MV-4-11 (cell line): ENCODE measurements at regions not wholly inside any gene's neighbourhood (a gene's known extent, or its start where the extent isn't known, plus 50 kb on each side); places are given as distances from the start of the nearest gene placed in this dataset.

Source experiments
- DNase-seq: peaks from one replicate; lab custom pipeline; 2025; lab: John Stamatoyannopoulos, UW

DNA sequence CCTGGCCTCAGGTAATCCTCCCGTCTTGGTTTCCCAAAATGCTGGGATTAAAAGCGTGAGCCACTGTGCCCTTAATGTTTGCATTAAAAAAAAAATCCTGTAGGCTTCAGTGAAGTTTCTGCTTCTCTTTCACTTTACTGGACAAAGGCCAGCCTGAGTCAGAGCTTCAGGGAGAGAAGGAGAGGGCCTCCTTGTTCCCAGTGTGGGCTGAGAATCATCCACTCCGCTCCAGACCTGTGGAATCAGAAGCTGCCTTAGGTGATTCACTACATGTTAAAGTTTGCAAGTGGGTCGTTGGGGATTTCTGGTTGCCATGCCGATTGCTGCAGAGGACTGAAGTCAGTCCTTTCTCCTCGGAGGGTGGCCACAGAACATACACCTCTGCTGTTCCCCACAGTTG is 113.3 kb upstream of the EEF1E1 start:
- DNase-seq = no peak

DNA sequence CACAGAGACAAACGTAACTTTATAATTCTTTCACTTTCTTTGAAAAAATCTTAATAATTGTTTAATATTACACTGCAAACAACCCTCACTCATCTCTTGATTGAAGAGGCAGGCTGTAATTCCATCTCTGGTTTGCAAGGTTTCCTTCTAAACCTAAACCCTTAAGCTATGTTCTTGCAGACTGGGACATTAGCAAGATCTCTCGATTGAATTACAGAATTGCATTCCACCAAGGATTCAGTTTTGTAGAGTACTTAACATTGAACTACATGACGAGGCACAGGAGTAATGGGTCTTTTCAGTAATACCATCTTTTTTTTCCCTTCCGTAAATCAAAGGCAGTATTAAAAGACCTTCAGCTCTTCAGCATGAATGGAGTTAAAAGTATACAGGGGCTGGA is 111.6 kb upstream of the EEF1E1 start:
- no peak for DNase-seq

DNA sequence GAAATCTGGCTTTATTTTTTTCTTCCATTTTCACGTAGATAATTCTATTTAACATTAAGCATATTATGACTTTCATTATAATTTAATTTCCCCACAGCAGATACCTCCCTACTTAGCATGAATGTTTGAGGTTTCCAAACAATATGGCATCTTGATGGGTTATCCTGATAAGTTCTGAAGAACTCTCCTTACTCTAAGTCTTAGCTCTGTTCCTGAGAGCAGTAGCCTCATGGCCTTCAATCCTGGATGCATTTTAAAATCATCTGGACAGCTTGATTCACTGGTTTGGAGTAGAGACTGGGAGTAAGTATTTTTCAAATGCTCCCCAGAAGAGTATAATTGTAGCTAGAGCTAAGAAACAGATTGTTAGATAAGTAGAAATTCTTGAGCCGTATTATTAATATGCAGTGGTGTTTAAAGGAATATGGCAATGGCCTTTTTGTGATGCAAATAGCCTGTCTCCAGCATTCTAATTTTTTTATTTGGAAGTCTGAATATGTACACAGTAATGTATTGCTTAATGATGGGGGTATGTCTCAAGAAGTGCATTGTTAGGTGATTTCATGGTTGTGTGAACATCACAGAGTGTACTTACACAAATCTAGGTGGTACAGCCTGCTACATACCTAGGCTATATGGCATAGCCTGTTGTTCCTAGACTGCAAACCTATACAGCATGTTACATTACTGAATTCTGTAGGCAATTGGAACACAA is 110.5 kb upstream of the EEF1E1 start:
- no peak for DNase-seq

DNA sequence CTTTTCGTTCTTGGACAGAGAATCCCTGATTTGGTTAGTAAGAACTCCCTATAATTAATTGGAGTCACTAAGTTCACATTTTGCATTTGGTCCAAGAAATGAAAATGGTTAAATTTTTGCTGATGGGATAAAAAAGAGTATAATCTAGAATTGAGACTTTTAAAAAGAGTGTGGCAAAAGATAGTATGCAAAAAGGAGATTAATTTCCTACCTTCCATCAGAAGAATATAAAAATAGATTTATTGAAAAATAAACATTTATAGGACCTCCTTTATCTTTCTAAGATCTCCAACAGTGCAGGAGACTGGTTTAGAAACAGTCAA is 105.5 kb upstream of the EEF1E1 start:
- no peak for DNase-seq

DNA sequence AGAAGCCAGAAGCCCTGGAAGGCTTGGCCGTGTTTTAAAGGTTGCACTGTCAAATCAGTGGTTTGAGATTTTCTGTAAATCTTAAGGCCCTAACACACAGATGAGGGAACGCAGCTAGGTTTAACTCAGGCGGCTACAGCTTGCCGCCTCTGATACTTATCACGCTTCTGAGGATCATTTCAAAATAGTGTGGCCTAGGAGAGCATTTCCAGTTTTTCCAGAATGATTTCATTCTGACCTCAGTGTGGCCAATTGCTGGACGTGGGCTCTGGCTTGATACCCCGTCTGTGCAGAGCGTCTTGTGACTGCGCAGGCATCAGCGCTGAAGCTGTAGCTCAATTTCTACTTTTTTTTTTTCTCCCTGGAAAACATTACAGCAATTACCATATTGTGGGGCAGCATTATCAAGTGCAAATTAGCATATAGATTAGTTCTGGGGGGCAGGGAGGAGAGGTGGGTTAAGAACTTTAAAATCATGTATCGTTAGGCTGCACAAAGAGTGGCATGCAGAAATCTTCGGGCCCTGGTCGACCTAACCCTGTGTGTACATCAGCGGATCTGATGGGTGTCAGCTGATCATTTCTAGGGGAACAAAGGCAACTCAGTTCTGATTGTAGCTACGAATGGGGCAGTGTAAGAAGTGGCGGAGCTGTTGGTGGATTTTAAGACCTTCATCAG is 105.0 kb upstream of the EEF1E1 start:
- DNase-seq = no peak

DNA sequence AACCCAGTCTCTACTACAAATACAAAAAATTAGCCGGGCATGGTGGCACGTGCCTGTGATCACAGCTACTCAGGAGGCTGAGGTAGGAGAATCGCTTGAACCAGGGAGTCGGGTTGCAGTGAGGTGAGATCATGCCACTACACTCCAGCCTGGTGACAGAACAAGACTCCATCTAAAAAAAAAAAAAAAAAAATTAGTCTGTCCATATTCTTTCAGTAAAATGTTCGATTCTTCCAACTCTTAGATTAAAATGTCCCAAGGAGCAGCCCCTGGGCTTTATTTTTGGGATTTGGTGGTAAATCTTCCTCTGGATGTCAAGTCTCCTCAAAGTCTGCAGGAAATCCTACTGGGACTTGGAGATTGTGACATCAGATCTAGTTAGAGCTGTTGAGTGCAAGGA is 101.0 kb upstream of the EEF1E1 start:
- no peak for DNase-seq

DNA sequence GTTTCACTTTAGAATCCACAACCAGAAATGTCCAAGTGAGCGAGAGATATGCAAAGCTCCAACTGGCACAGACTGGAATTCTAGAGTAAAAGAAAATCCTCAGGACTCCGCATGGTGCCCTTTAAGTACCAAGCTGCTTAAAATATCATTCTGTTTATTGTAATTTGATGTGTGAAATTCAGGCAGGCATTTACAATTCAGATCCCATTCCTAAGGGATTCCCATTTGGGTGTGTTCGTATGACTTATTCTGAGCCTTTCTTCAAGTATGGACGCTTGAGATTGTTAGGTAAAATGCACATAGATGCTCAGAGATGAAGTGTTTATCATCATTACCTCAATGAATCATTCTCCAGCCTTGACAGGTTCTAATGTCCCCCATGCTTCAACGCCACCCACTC is 99.3 kb upstream of the EEF1E1 start:
- no peak for DNase-seq

DNA sequence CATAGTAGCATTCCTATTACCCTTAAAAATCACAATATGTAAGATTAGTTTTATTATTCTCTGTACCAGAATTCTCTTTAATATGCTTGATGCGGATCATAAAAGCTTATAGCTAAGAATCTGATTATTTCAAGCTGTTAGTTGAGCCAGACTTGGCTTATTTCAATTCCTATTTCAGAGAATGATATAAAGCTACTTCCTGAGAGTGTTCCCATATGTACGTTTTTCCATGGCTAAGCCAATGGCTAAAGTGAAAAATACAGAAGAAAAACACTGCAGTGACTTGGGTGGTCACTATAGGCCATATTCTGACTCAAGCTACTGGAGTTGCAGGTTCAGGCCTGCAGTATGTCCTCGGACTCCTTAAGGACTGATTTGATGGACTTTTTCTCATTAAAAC is 97.9 kb upstream of the EEF1E1 start:
- no peak for DNase-seq

DNA sequence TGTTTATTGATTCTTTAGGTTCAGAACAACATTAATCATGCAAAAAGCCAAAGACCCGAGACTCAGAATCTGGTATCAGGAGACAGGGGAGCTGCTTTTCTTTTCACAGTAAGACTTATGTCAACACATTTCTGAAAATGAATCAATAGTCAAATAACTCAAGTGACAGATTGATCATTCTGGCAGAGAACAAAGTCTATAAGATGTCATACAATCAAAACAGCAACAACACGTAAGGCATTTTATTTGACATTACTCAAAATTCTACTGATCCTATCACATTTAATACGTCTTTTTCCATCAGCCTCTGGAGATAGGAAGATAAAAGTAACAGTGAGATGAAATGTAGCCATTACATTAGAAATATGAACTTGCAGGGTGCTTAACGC is 93.4 kb upstream of the EEF1E1 start:
- DNase-seq = no peak

DNA sequence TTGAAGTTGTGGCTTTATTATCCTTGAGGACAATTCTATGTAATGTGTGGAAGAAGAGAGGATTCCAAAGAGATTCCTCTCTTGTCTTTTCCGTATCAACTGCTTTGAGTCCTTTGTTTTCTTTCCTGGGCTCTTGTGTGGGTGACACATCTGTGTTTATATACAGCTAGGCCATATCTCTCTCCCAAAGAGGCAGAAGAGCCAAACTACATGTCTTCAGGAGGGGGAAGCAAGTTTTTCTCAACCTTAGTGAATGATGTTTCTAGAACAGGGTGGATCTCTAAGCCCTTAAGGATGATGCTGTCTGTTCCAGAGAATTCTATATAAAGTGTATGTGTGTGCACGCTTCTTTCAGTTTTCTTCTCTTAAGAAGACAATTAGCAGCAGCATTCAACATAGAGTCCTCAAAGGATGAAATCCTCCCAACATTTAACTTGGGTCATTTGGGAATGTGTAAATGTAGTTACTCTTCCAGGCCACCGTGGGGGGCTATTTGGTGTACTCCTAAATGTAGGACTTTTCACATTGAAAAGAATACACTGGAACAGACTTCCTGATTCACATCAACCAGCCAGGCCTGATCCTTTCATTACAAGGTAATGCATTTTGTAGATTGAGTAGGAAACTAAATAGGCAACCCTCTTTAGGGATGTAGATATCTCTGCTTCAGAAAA is 92.8 kb upstream of the EEF1E1 start:
- no peak for DNase-seq

DNA sequence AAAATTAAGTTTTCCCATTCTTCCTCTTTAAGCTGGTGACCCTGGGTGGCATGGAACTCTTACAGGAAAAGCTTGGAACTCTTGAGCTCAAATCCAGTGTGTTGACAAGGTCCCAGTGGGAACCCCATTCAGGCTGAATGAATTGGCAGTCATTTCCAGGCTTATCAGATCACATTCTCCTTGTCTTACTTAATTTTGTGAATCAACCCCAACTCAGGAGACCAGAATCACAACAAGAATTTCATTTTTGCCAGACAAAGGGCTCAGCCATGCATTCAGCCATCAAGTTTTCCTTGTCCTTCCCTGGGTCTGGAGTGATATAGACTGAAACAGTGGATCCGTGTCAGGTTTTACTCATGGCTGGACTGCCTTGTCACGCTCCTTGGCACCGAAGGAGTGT is 92.1 kb upstream of the EEF1E1 start:
- DNase-seq = no peak

DNA sequence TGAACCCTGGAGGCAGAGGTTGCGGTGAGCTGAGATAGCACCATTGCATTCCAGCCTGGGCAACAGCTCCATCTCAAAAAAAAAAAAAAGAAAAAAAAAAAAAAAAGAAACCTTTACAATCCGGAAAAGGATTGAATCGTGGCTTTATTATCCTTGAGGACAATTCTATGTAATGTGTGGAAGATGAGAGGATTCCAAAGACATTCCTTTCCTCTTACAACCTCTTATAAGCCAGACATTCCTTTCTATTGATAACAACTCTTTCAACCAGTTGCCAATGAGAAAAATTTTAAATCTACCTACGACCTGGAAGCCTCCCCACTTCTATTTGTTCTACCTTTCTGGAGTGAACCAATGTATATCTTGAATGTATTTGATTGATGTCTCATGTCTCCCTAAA is 91.2 kb upstream of the EEF1E1 start:
- no peak for DNase-seq

DNA sequence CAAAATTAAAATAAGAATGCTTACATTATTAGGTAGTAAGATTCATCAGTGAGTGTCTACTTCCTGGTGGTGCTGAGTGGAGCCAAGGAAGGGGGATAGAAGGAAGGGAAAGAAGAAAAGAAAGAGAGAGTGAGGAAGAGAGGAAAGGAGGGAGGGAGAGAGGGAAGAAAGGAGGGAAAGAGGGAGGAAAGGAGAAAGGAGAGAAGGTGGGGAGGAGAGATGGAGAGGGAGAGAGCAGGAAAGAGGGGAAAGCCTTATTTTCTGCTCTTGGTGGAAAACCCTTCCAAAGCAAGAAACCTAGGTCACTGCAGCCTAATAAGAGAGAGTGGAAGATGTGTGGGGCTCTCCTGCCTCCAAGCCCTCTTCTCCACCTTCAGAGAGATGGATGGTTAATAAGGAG is 90.2 kb upstream of the EEF1E1 start:
- no peak for DNase-seq

DNA sequence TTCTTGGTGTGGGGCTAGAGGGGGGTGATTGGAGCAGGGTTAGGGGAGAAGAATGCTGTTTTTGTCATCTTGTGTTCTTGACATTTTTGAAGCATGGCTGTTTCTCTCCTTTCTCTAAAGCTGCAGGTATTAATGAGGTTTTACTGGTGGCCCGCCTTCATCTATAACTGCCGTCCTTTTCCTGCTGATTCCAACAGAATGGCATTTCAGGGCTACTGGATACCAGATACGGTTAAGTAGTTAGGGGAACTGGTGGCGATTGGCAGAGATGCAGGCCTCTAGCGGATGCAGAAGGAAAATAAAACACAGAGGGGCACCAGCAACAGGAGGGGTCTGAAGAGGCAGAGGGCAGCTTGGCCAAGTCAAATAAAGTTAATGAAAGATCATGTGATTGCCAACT is 89.7 kb upstream of the EEF1E1 start:
- DNase-seq = no peak

DNA sequence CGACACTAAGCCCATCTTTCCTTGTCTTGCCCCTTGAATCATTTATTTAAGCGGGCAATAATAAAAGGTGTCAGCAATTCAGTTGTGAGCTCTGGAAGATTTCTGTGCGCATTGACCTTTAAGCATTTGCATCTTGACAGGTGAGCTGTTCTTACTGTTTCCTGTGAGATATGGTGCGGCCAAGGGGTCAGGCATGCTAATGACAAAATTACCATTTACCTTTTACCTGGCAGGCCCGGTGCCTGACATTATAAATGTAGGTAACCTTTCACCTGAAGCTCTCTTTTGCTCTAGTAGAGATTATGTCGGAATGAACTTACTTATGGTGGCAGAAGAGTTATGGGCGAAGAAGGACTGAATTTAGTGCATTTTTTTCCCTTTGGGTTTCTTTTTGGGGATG is 89.3 kb upstream of the EEF1E1 start:
- DNase-seq = no peak

DNA sequence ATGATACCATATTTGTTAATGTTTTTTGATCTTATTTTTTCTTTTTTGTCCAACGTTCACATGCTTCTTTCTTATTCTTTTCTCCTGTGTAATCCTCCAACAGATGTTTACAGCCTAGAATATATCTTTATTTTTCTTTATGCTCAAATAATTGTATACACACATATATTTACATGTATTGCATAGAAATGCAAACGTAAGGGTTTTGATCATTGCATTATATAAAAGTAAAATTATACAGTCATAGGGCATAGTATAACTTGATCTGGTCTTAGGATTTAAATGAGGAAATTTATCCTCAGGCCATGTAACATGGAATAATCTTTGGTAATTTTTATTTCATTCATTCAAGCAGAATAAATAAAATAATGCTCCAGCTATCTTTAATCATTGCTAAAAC is 84.9 kb upstream of the EEF1E1 start:
- DNase-seq = no peak

DNA sequence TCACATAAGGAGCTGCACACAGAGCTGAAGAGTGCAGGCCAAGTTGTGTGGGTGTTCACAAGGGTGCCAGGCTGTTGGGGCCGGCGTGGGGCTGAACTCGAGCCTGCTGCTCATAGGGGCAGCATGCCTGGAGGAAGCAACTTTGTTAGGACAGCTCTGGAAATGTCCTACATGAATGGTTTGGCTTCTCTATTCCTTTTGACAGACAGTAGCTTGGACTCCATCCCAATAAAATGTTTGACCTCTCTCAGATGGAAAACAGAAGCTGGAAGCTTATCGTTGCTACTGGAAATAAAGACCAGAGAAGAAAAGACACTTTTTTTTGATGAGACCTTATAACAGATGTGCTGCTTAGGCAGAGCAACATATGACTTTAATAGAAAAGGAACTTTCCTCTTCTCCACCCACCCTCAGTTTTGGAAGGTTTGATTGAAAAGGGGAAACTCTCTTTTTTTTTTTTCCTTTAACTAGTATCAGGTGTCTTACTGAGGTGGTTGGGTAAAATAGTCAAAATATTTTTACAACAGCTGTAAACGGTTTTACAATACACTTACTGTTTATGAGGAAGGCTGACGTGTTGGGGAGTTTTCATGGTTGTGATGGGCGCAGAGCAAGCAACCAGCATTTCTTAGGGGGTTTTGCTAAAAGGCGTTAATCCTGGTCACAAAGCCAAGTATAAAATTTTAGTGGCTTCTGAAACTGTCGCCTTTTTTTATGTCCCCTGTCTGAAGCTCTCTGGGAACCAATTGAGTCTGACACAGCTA is 80.7 kb upstream of the EEF1E1 start:
- DNase-seq = no peak

DNA sequence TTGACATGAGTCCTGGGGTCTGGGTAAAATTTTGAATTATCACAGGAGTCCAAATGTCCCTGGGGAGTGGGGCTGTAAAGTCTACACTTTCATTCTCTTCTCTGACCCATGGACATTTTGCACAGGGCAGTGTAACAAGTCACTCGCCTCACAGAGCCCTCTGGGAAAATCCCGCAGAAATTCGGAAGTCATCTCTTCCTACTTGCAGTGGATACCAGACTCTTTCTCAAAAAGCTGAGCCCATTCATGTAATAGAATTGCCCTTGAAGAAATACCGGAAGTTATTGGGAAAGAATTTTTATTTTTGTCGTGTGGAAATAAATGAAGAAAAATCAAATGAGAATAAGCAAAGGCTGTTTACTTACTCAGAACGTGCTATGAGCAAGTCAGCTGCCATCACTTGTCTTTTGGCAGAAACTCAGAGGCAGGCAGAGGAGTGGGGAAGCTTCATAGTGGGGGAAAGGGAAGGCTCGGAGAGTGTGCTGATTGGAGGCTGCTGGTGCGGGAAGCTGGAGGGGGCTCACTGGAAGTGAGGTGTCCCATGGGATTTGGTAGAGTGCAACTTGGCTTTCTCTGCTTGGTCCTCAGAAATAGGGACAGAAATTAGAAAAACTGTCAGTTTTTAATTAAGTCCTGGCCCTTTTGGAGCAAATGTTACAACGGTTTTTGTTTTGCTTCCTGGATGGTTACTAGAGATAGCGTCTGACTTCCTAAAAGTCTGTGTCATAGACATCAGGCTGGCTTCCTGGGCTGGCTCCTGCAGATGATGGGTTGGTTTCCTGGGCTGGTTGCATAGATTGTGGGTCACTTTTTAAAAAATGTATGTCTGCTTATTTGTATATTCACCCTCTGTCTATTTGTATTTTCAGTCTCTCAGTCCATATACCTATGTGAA is 79.8 kb upstream of the EEF1E1 start:
- no peak for DNase-seq

DNA sequence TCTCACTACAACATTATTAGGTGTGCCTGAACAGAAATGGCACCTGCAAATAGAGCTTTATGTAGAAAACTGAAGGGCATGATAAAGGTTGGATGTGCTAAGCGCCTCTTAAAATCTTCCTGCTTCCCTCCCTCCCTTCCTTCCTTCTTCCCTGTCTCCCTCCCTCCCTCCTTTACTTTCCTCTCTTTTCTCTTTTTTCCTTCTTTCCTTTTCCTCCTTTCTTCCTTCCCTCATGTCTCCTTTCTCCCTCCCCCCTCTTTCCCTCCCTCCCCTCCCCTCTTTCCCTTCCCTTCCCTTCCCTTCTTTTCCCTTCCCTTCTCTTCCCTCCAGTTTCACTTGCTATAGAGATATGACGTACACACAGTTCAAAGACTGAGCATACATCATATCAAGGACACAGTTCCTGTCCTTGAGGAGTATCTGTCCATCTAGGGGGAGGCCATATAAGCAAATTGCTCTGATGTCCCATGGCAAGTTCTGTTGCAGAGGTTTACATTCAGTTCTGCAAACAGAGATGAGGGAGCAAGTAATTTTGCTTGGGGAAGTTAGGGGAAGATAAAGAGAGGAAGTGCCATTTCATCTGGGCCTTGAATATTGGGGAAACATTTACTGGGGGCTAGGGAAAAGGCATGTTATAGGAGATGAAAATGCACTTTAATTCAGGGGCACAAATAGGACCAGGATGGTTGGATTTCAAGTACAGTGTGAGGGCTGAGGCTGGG is 79.0 kb upstream of the EEF1E1 start:
- peak; percentile 28 for DNase-seq

DNA sequence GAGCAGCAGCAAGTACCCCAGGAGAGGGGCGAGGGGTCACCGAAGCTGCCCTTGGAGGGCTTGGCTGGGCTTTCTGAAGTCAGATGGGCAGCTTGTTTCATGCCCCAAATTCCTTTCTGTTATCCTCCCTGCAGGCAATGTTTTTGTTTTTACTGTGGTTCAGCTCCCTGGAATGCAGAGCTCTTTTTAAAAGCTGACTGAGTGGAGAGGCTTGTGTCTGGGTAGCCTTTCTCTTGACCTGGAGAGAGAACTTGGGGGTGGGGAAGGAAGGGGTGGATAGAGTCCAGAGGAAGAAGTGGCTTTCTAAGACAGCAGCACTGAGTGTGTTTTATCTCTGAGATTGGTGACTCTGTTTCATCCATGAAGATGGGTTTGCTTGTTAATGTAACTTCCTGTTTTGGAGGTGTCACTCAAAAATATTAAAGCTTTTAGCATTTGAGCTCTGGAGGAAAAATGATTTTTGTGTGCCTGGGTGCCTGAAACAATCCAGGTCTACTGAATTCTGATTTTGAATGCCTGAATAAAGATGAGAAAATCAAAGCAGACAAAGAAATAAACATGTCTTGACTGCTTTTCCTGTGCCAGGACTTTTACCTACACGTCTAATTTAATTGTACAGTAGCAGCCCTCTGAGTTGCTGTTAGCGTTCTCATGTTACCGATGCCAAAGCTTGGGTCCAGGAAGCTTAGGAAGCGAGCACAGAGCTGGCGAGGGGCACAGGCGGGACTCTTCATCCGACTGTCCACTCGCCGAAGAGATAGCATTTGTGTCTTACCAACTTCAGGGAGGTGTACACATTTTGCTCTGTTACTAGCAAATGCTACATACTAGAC is 78.2 kb upstream of the EEF1E1 start:
- no peak for DNase-seq
